K562 (cell line): ENCODE measurements at regions not wholly inside any gene's neighbourhood (a gene's known extent, or its start where the extent isn't known, plus 50 kb on each side); places are given as distances from the start of the nearest gene placed in this dataset.

ENCODE experiments used
- ATAC-seq: fragments of 200-7000 bp; cut with Tn5 transposase; 3 replicates; pipeline ENCODE4 v1.9.1; 2020; ENCODE audit warnings: moderate library complexity
- BruUV-seq: library from RNA; stranded (reverse); fragments of 400-500 nt; replicated peaks from 2 replicates; lab custom pipeline; 2021; lab: Mats Ljungman, UMichigan
- CTCF ChIA-PET: fragments of 300-600 bp; formaldehyde crosslinking; extraction: SDS; loops from one replicate; lab custom pipeline; 2021; ENCODE audit warnings: low intra/inter-chr PET ratio; lab: Yijun Ruan, JAX
- POLR2A ChIA-PET: fragments of 300-600, 350-650 bp; sonication (Branson Sonifier 250); formaldehyde crosslinking; extraction: SDS; loops from one replicate; lab custom pipeline; 2021; ENCODE audit warnings: antibody characterized with exemption, inconsistent platforms; lab: Yijun Ruan, JAX
- DNase-seq, 4 experiments: peaks; one replicate each; pipeline versions ENCODE4 v3.0.0 to v3.0.0-alpha.2; 2011 to 2018; ENCODE audit warnings: low spot score in 3 of 4, mixed read lengths in 3 of 4; ENCODE audit errors: extremely low read depth in 1 of 4
- FAIRE-seq: peaks from 2 replicates; lab custom pipeline; 2011; peaks lifted over from hg19 to GRCh38; lab: Jason Lieb, UNC
- H2AFZ ChIP-seq: 2 replicates; pipeline ENCODE4 v1.6.0; 2011; ENCODE audit warnings: low read depth, low read length, control low read depth, inconsistent platforms
- H3K27ac ChIP-seq: fragments of 200-600 bp; 3 replicates; pipeline ENCODE4 v1.8.0; 2011; ENCODE audit warnings: low read depth, mild to moderate bottlenecking, control low read depth, inconsistent platforms, low read length, moderate library complexity, mixed read lengths; ENCODE audit errors: extremely low read depth
- H3K27me3 ChIP-seq, 2 experiments: fragments of 300-600 bp in 1 of 2; 2 replicates in 1 of 2; 3 replicates in 1 of 2; pipeline versions ENCODE4 v1.6.0 to v1.8.0; 2011; ENCODE audit warnings: inconsistent platforms in 2 of 2, low read length in 2 of 2, mild to moderate bottlenecking in 1 of 2, mixed read lengths in 1 of 2, moderate library complexity in 1 of 2; ENCODE audit not compliant: control insufficient read depth in 2 of 2, insufficient read depth in 2 of 2
- H3K36me3 ChIP-seq: fragments of 300-600 bp; 3 replicates; pipeline ENCODE4 v1.8.0; 2011; ENCODE audit warnings: mild to moderate bottlenecking, low read length, inconsistent platforms; ENCODE audit not compliant: control insufficient read depth, insufficient read depth
- H3K4me1 ChIP-seq, 2 experiments: fragments of 200-600 bp in 1 of 2; replicated peaks in 1 of 2; 2 replicates in 1 of 2; 3 replicates in 1 of 2; pipeline versions ENCODE4 v1.5.1 to v1.8.0; 2011; ENCODE audit warnings: inconsistent platforms in 2 of 2, low read length in 2 of 2, mild to moderate bottlenecking in 1 of 2, mixed read lengths in 1 of 2, moderate library complexity in 1 of 2; ENCODE audit not compliant: control insufficient read depth in 2 of 2, insufficient read depth in 2 of 2
- H3K4me2 ChIP-seq: 2 replicates; pipeline ENCODE4 v1.6.1; 2011; ENCODE audit warnings: low read length, control low read depth, inconsistent platforms, mixed read lengths; ENCODE audit not compliant: insufficient read depth
- H3K4me3 ChIP-seq: fragments of 200-600 bp; sonication (generic), shearing (Covaris generic); 2 replicates; pipeline ENCODE4 v1.5.1; 2016; ENCODE audit warnings: control low read depth, inconsistent platforms
- H3K79me2 ChIP-seq: fragments of 200-600 bp; 3 replicates; pipeline ENCODE4 v1.8.0; 2011; ENCODE audit warnings: low read length, inconsistent platforms; ENCODE audit not compliant: control insufficient read depth, insufficient read depth
- H3K9ac ChIP-seq, 2 experiments: 2 replicates each; pipeline versions ENCODE4 v1.6.0 to v1.6.1; 2011; ENCODE audit warnings: low read depth in 2 of 2, low read length in 2 of 2, control low read depth in 1 of 2, inconsistent platforms in 1 of 2, mild to moderate bottlenecking in 1 of 2, mixed read lengths in 1 of 2; ENCODE audit not compliant: insufficient read depth in 1 of 2
- H3K9me1 ChIP-seq: one replicate; pipeline ENCODE4 v1.6.0; 2011; ENCODE audit warnings: inconsistent platforms, mild to moderate bottlenecking, low read length, moderate library complexity; ENCODE audit not compliant: control insufficient read depth, insufficient read depth
- H3K9me3 ChIP-seq: replicated peaks from 2 replicates; pipeline ENCODE4 v1.5.1; 2011; ENCODE audit warnings: low read depth, low read length, inconsistent platforms; ENCODE audit not compliant: control insufficient read depth, insufficient read depth
- H4K20me1 ChIP-seq: replicated peaks from 2 replicates; pipeline ENCODE4 v1.6.1; 2011; ENCODE audit warnings: low read length, inconsistent platforms, mixed read lengths; ENCODE audit not compliant: control insufficient read depth, insufficient read depth
- CREB1 ChIP-seq, 2 experiments: sonication (generic) in 1 of 2; formaldehyde crosslinking in 1 of 2; IDR thresholded peaks; 2 replicates each; pipeline versions ENCODE4 v1.6.1 to v1.8.0; 2012 to 2022; ENCODE audit warnings: inconsistent platforms in 1 of 2, mild to moderate bottlenecking in 1 of 2, missing genetic modification reagents in 1 of 2, moderate library complexity in 1 of 2
- IRF9 ChIP-seq: fragments of 450-650 bp; IDR thresholded peaks from 2 replicates; pipeline ENCODE4 v1.6.1; 2016; ENCODE audit warnings: missing biosample characterization, missing genetic modification characterization
- MAFF ChIP-seq: IDR thresholded peaks from 2 replicates; pipeline ENCODE4 v1.6.1; 2012; ENCODE audit warnings: low read length, improper control_type of control experiment
- MCM3 ChIP-seq: fragments of 450-650 bp; IDR thresholded peaks from 2 replicates; pipeline ENCODE4 v1.6.1; 2016
- RBFOX2 ChIP-seq: fragments of 200-400 bp; formaldehyde crosslinking; IDR thresholded peaks from 2 replicates; pipeline ENCODE4 v1.6.1; 2017; ENCODE audit warnings: low read depth, mild to moderate bottlenecking, low read length, moderate library complexity
- SREBF1 ChIP-seq: fragments of 150-350 bp; IDR thresholded peaks from 2 replicates; pipeline ENCODE4 v1.6.1; 2014; ENCODE audit warnings: antibody characterized with exemption, low read depth, low read length, borderline replicate concordance
- TEAD4 ChIP-seq, 2 experiments: sonication (generic) in 1 of 2; formaldehyde crosslinking in 1 of 2; IDR thresholded peaks; 2 replicates each; pipeline versions ENCODE4 v1.6.1 to v1.8.0; 2012 to 2022; ENCODE audit warnings: borderline replicate concordance in 1 of 2, inconsistent platforms in 1 of 2, low read length in 1 of 2, mild to moderate bottlenecking in 1 of 2, missing genetic modification reagents in 1 of 2
- ZBTB9 ChIP-seq: fragments of 450-650 bp; formaldehyde crosslinking; IDR thresholded peaks from 2 replicates; pipeline ENCODE4 v1.4.0; 2020; ENCODE audit warnings: mild to moderate bottlenecking, moderate library complexity
- ZNF23 ChIP-seq: fragments of 250-450 bp; sonication (Bioruptor Pico); IDR thresholded peaks from 2 replicates; pipeline ENCODE4 v1.4.0; 2020; ENCODE audit warnings: mild to moderate bottlenecking
- ZNF316 ChIP-seq: fragments of 450-650 bp; IDR thresholded peaks from 2 replicates; pipeline ENCODE4 v1.6.1; 2016
- ZNF780A ChIP-seq: fragments of 250-450 bp; sonication (Bioruptor Pico); IDR thresholded peaks from 2 replicates; pipeline ENCODE4 v1.5.0; 2021; ENCODE audit warnings: mild to moderate bottlenecking
- ZZZ3 ChIP-seq: fragments of 450-650 bp; IDR thresholded peaks from 2 replicates; pipeline ENCODE4 v1.6.1; 2016; ENCODE audit warnings: antibody characterized with exemption, mild to moderate bottlenecking, moderate library complexity
- WGBS: fragments of 100-300 bp; shearing (Covaris generic); methylation state at CpG from one replicate; pipeline ENCODE4 v1.1.6; 2016; ENCODE audit warnings: low coverage, mixed read lengths; ENCODE audit not compliant: insufficient coverage; ENCODE audit errors: missing lambda C conversion rate; 5-methylcytosine and 5-hydroxymethylcytosine counted together
- in situ Hi-C: fragments of 300-500 bp; cut with MboI; formaldehyde crosslinking; loops from 4 replicates; pipeline ENCODE4 v1.15.0; 2018; ENCODE audit warnings: inconsistent platforms, mixed read lengths
- intact Hi-C: fragments of 100-400 bp; cut with micrococcal nuclease; formaldehyde crosslinking; loops from 2 replicates; pipeline ENCODE4 v1.14.2; 2022

GRCh38 chr11:112628676-112629075 is 332.5 kb upstream of the NCAM1 start (continued):
- no peak for TF ChIP-seq IRF9

GRCh38 chr11:112630496-112630895 is 330.7 kb upstream of the NCAM1 start:
- H3K4me3 ChIP-seq: no peak overlapping the region

More at GRCh38 chr11:112630496-112630895, 330.7 kb upstream of the NCAM1 start:
- no peaks in the 10 kb centered on the region for H3K36me3 ChIP-seq
- H3K27me3 ChIP-seq: no peaks in the 10 kb centered on the region
- FAIRE-seq (no peak), DNase-seq (no peak)
- H3K4me1 ChIP-seq: no peaks in the 10 kb centered on the region
- POLR2A ChIA-PET: no interaction called here
- H3K9me3 ChIP-seq: no peaks in the 10 kb centered on the region
- WGBS: 0% methylated on average over 2 of the region's 2 CpGs
- no peak overlapping the region for H3K4me2 ChIP-seq
- H2AFZ ChIP-seq: no peak overlapping the region
- no peak overlapping the region for H3K27ac ChIP-seq
- no peak overlapping the region for H3K9ac ChIP-seq
- intact Hi-C loops: no loop called here
- H3K79me2 ChIP-seq: no peaks in the 10 kb centered on the region
- in situ Hi-C loops: no loop called here
- TF ChIP-seq ZNF23 (CRISPR knock-in tag): no peak
- TF ChIP-seq ZNF316: no peak
- TF ChIP-seq MAFF: no peak
- TF ChIP-seq TEAD4 (IDR thresholded peaks at IDR 0.05; ENCODE audit: low read length): no peak
- TF ChIP-seq TEAD4 (CRISPR knock-in tag; IDR thresholded peaks at IDR 0.05; ENCODE audit: borderline replicate concordance): no peak
- no peak for TF ChIP-seq ZZZ3
- TF ChIP-seq SREBF1: no peak
- TF ChIP-seq MCM3: no peak
- no peak for TF ChIP-seq ZNF780A (CRISPR knock-in tag)
- no peak for TF ChIP-seq RBFOX2
- TF ChIP-seq ZBTB9 (CRISPR knock-in tag): no peak
- TF ChIP-seq CREB1 (IDR thresholded peaks at IDR 0.05): no peak
- TF ChIP-seq CREB1 (CRISPR knock-in tag; IDR thresholded peaks at IDR 0.05): no peak
- TF ChIP-seq, all 486 proteins: peak for 0
- no TSS peak for BruUV-seq
- CTCF ChIA-PET: no interaction called here
- Histone ChIP-seq H4K20me1 (no peaks in the 10 kb centered on the region), H3K9me1 (no peaks in the 10 kb centered on the region)
- no peak for ATAC-seq
